Cerebellar nuclear complex (tissue), 1 donor: ENCODE measurements at regions not wholly inside any gene's neighbourhood (a gene's known extent, or its start where the extent isn't known, plus 50 kb on each side); places are given as distances from the start of the nearest gene placed in this dataset.

Source experiments
- DNase-seq, 2 experiments: peaks; one replicate each; lab custom pipeline; 2025; lab: John Stamatoyannopoulos, UW

- no peak for DNase-seq
Measured at GRCh38 chr15:36469311-36469966, 110.0 kb upstream of the CDIN1 start.

GRCh38 chr15:36472672-36473071 is 106.8 kb upstream of the CDIN1 start:
- DNase-seq: no peak

- DNase-seq: no peak
Measured at GRCh38 chr15:36478561-36478960, 100.9 kb upstream of the CDIN1 start.

- DNase-seq: no peak
Measured at GRCh38 chr15:36479200-36479896, 100.1 kb upstream of the CDIN1 start.

DNA sequence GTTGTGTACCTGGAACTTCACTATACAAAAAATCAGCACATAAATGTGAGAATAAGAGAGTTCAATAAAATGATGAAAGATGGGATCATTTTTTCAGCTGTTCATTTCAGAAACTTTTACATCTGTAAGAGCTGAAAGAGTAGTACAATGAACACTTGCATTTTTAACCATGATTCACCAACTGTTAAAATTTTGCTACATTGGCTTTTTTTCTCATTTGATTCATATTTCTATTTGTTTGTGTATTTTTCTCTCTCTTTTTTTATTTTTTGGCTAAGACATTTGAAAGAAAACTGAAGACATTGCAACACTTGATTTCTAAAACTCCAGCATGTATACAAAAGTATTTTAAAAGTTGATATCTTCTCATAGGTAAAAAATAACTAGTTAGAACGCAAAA is 98.3 kb upstream of the CDIN1 start:
- DNase-seq: no peak

DNA sequence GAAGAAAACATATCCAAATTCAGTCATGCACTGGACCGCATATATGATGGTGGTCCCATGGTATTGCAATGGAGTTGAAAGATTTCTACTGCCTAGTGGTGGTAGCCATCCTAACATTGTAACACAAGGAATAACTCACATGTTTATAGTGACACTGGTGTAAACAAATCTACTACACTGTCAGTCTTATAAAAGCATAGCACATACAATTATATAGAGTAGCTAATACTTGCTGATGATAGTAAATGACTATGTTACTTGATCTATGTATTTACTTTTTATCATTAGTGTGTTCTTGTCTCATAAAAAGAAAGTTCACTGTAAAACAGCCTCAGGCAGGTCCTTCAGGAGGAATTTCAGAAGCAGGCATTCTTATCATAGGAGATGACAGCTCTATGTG is 96.0 kb upstream of the CDIN1 start:
- DNase-seq: no peak

- no peak for DNase-seq
Measured at GRCh38 chr15:36484038-36484778, 95.2 kb upstream of the CDIN1 start.

DNA sequence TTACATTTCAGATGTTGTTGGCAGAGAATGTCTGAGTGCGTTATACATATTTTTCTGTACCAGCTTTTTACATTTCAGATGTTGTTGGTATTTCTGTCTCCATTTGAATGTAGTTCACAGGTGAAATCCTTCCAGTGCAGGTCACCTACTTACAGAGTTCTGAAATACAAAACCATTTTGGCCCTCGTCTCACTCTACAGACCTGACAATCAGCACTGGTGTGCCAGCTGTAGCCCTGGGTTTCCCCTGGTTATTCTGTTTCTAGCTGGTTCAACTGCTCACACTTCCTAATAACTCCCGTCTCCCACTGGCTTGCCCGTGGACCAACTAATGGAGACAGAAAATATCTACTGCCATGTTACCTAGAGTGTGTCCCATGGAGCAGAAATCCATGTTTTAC is 87.5 kb upstream of the CDIN1 start:
- DNase-seq: no peak

DNA sequence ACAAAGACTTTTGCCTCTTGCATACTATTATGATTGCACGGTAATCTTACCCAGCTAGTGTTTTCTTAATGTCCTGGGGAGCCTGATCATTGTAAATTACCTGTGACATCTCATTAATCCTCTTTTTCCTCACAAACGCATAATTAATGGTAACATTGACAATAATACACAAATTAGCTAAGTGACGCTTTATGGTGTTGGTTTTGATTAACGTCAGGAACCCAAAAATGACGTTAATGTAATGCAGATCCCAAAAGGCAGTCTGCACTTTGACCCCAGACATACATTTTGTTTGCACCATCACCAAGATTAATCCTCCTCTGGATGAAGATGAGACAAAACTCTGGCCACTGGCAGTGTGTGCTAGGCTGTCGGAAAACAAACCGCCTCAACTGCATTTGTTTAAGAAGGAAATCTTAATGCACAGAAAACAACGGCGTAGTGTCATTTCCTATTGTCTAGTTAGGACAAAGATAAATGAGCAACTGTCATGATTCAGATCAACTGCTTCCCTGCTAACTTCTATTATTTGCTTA is 83.9 kb upstream of the CDIN1 start:
- DNase-seq: no peak

GRCh38 chr15:36497901-36498300 is 81.5 kb upstream of the CDIN1 start:
- no peak for DNase-seq

GRCh38 chr15:36498401-36498800 is 81.0 kb upstream of the CDIN1 start:
- DNase-seq: no peak

DNA sequence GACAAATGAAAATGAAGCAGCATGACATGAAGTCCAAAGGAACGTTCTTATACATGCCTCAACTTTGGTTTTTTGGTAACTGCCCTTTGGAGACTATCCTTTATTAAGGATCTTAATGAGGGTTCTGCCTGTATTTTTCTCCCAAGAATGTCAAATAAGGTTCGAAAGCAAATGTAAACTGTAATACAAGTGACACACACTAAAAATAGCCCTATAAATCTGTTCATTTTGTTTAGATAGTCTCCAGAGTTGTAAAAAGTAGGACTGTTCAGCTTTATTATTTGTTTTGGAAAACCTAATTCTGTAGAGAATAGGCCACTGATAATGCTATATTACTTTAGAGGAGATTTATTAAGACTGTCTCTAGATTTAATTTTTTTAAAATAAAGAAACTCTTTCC is 80.5 kb upstream of the CDIN1 start:
- no peak for DNase-seq

DNA sequence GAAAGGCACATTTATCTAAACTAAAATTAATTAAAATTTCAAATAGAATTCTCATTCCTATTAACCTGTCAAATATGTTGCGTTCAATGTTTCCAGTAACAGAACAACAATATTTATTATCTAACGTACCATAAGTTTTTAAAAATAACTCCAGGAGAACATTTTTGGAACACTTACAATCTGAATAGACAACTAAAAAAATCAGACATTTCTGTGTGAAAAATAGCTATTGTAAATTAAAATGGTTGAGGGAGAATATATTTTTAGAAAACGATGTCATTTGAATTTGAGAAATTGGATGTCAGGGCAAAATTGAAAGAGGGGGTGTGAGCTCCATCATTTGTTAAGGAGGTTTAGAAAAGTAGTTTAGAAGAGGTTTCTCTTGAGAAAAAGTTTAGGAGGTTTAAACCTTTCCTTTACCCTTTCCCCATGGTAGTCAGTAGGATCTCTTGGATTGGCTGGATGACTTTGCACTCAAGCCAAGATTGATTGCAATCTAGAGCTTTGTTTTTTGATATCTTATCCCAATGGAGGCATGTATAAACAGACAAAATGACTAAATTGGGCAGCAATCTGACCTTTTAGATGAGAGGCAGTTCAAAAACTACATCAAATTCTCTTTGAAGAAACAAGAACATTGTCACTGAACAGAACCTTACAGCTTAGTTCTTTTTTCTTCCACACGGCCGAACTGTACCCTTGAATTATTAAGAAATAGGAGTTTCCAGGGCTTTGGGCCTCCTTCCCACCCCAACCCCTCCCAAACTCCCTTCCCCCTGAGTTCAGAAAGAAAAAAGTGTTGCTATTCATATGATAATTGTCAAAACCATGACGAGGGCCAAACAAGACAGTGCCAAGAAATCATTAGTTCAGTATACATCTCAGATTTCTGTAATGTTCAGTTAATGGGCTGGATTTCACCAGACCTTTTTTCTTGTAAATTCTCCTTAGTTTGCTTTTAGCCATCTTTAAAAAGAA is 79.7 kb upstream of the CDIN1 start:
- no peak for DNase-seq

DNA sequence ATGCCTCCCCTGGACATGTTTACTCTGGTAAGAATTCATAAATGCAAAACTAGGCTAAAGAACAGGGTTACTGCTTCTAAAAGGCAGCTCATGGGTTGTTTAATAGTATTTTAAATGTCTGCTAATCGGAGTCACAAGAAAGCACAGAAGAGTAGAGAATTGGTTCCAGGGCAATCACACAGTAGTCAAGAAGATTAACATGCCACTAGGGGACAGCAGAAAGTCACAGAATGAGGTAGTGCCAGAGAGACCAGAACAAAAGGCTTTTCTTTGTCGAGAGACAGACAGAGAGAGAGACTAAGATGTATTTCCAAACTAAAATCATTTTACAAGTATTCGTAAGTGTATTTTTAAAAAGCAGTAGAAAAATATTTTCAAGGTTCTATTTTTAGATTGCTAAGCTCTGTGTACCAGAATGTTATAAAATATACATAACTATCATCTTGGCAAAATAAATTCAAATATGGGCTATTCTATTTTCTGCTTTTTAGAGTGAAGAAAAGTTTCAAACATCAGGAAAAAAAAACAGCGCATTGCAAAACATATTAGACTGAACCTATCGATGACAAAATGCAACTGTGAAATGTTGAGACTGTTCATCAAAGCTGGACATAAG is 78.3 kb upstream of the CDIN1 start:
- DNase-seq: peak in 1 of 2 experiments; percentile 14

GRCh38 chr15:36502509-36502908 is 76.9 kb upstream of the CDIN1 start:
- DNase-seq: no peak

DNA sequence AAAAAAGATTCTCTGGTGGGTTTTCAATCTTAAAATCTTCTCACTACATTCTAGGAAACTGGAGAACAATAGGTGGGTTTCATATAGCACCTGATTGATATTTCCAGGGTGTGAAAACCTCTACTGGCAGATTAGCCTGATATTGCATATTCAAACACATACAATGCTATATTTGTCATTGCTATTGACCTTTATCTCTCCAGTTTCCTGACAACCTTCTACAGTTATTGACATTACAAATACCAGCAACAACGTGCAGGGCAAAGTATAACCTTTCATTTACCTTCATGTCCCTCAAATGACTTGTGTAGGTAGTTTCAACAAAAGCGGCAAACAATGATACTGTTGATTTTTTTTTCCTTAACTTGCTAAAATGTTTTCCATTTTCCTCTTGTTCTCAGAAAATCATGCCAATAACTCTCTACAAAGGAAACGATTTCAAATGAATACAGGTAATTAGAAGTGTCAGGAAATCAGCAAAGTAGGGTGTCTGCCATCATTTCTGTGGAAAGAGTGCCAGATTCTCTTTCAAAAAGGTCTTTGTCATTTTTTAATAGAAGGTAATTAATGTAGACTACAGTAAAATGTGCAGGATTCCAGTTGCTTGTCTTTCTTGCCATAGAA is 72.6 kb upstream of the CDIN1 start:
- DNase-seq: no peak

GRCh38 chr15:36507458-36507857 is 72.0 kb upstream of the CDIN1 start:
- DNase-seq: no peak

GRCh38 chr15:36511594-36511993 is 67.8 kb upstream of the CDIN1 start:
- no peak for DNase-seq

DNA sequence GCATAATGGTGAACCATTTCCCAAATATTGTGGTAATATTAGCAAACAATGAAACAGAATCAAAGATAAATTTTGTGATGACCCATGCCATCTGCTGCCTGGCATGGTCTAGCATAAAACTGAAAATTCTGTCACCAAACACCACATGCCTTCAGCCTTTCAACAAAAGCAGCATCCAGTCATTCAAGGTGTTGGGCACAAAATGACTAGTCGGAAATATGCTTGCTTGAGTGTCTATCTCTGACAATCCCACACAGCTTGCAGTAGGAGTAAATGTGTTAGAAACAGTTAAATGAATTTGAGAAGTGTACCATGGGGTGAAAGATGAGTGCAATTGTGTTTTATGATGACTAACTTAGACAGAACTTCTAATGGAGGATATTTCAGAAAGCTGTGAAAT is 61.7 kb upstream of the CDIN1 start:
- DNase-seq: no peak

DNA sequence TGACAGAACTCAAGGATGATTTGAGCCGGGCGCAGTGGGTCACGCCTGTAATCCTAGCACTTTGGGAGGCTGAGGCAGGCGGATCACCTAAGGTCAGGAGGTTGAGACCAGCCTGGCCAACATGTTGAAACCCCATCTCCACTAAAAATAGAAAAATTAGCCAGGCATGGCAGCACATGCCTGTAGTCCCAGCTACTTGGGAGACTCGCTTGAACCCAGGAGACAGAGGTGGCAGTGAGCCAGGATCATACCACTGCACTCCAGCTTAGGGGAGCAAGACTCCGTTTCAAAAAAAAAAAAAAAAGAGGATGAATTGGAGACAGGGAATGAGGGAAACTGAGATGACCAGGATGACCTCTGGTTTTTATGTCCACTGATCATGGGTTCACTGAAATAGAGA is 60.4 kb upstream of the CDIN1 start:
- no peak for DNase-seq

DNA sequence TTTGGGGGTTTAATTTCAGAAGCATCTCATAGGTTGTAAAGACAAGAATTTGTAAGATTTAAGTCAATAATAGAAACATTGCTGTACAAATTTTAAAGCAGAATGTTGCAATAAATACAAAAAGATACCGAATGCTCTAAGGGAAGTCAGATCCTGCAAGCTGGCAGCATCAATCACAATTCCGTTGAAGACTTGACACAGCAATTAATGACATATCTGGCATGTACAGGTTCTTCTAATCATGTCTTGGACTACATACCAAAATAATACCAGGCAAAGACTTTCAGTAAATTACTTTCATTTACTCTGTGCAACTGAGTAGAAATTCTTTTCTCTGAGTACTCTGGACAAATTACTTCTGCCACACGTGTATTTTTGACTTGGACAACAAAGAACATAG is 54.0 kb upstream of the CDIN1 start:
- DNase-seq: no peak
